Trophoblast cell (in vitro differentiated cells and primary cell): ENCODE measurements at regions not wholly inside any gene's neighbourhood (a gene's known extent, or its start where the extent isn't known, plus 50 kb on each side); places are given as distances from the start of the nearest gene placed in this dataset.

Experiments used
- DNase-seq, 2 donors: peaks; one replicate each; pipeline ENCODE4 v3.0.0-alpha.2; 2016
- H2AFZ ChIP-seq: 2 replicates; pipeline ENCODE4 v1.6.1; 2013; ENCODE audit warnings: low read length, moderate library complexity, mild to moderate bottlenecking; ENCODE audit not compliant: insufficient read depth, poor library complexity
- H2AK5ac ChIP-seq: 2 replicates; pipeline ENCODE4 v1.6.1; 2013; ENCODE audit warnings: mild to moderate bottlenecking, low read length
- H2BK120ac ChIP-seq: 2 replicates; pipeline ENCODE4 v1.6.1; 2013; ENCODE audit warnings: low read length, mild to moderate bottlenecking, moderate library complexity; ENCODE audit not compliant: insufficient read depth, poor library complexity
- H2BK12ac ChIP-seq: 2 replicates; pipeline ENCODE4 v1.6.1; 2013; ENCODE audit warnings: mild to moderate bottlenecking, low read length, moderate library complexity
- H2BK5ac ChIP-seq: 2 replicates; pipeline ENCODE4 v1.6.1; 2013; ENCODE audit warnings: low read length, low read depth, moderate library complexity, mild to moderate bottlenecking; ENCODE audit not compliant: poor library complexity
- H3K14ac ChIP-seq: 2 replicates; pipeline ENCODE4 v1.6.1; 2013; ENCODE audit warnings: mild to moderate bottlenecking, low read length
- H3K18ac ChIP-seq: 2 replicates; pipeline ENCODE4 v1.6.1; 2013; ENCODE audit warnings: mild to moderate bottlenecking, low read length
- H3K23ac ChIP-seq: 2 replicates; pipeline ENCODE4 v1.6.1; 2013; ENCODE audit warnings: low read length
- H3K27ac ChIP-seq: 2 replicates; pipeline ENCODE4 v1.5.1; 2013; ENCODE audit warnings: low read depth, mild to moderate bottlenecking, inconsistent platforms, low read length, moderate library complexity
- H3K27me3 ChIP-seq: 2 replicates; pipeline ENCODE4 v1.6.1; 2013; ENCODE audit warnings: inconsistent platforms, mild to moderate bottlenecking, low read length, moderate library complexity; ENCODE audit not compliant: insufficient read depth
- H3K36me3 ChIP-seq, 2 experiments: 1 replicate in 1 of 2; 2 replicates in 1 of 2; pipeline ENCODE4 v1.6.1; 2013; ENCODE audit warnings: low read length in 2 of 2, mild to moderate bottlenecking in 2 of 2, moderate library complexity in 1 of 2; ENCODE audit not compliant: insufficient read depth in 2 of 2, control insufficient read depth in 1 of 2
- H3K4ac ChIP-seq: 2 replicates; pipeline ENCODE4 v1.6.1; 2013; ENCODE audit warnings: low read depth, mild to moderate bottlenecking, low read length, moderate library complexity
- H3K4me1 ChIP-seq, 2 experiments: 1 replicate in 1 of 2; 2 replicates in 1 of 2; pipeline ENCODE4 v1.6.1; 2013; ENCODE audit warnings: low read length in 2 of 2, mild to moderate bottlenecking in 2 of 2, moderate library complexity in 1 of 2; ENCODE audit not compliant: insufficient read depth in 2 of 2, control insufficient read depth in 1 of 2
- H3K4me2 ChIP-seq: 2 replicates; pipeline ENCODE4 v1.6.1; 2013; ENCODE audit warnings: inconsistent platforms, mild to moderate bottlenecking, low read length, moderate library complexity
- H3K4me3 ChIP-seq: 2 replicates; pipeline ENCODE4 v1.5.1; 2013; ENCODE audit warnings: mild to moderate bottlenecking, low read depth, low read length, inconsistent platforms
- H3K79me1 ChIP-seq: one replicate; pipeline ENCODE4 v1.6.1; 2013; ENCODE audit warnings: low read length
- H3K79me2 ChIP-seq: 2 replicates; pipeline ENCODE4 v1.6.1; 2013; ENCODE audit warnings: low read length, mild to moderate bottlenecking; ENCODE audit not compliant: control insufficient read depth, insufficient read depth, poor library complexity
- H3K9ac ChIP-seq: 2 replicates; pipeline ENCODE4 v1.6.1; 2013; ENCODE audit warnings: mild to moderate bottlenecking, low read length
- H3K9me3 ChIP-seq: 2 replicates; pipeline ENCODE4 v1.6.1; 2013; ENCODE audit warnings: low read depth, mild to moderate bottlenecking, control low read depth, inconsistent platforms, low read length; ENCODE audit not compliant: insufficient read depth
- H4K12ac ChIP-seq: 2 replicates; pipeline ENCODE4 v1.6.1; 2013; ENCODE audit warnings: low read depth, mild to moderate bottlenecking, low read length, moderate library complexity
- H4K8ac ChIP-seq: 2 replicates; pipeline ENCODE4 v1.6.1; 2013; ENCODE audit warnings: low read depth, mild to moderate bottlenecking, low read length, moderate library complexity
- H4K91ac ChIP-seq: one replicate; pipeline ENCODE4 v1.6.1; 2013; ENCODE audit warnings: low read depth, mild to moderate bottlenecking, low read length, moderate library complexity
- WGBS: extraction: QIAGEN DNeasy Blood & Tissue Kit; methylation state at CpG from one replicate; pipeline ENCODE4 v1.1.7; 2013; ENCODE audit warnings: missing lambda C conversion rate; ENCODE audit not compliant: insufficient read length, insufficient coverage; ENCODE audit errors: extremely low coverage; 5-methylcytosine and 5-hydroxymethylcytosine counted together

DNA sequence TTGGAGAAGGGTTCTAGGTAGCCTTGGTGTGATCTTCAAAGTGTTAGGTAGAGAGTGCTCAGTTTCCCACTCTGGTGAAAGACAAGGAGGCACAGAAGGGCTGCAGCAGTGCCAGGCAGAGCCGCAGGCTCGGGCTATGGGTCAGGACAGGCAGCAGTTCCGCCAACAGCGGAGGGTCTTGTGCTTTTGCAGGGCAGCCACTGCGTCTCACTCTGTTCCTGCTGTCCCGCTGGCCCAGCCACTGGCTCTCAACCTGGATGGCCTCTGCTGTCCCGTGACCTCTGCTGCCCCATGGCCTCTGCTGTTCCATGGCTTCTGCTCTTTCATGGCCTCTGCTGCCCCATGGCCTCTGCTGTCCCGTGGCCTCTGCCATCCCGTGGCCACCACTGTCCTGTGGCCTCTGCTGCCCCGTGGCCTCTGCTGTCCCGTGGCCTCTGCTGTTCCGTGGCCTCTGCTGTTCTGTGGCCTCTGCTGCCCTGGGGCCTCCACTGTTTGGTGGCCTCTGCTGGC is 175.7 kb downstream of the URI1 start:
- no peak overlapping the region for H3K27ac ChIP-seq
- H2BK120ac ChIP-seq = no peak overlapping the region
- H4K91ac ChIP-seq = no peak overlapping the region
- H2AK5ac ChIP-seq = no peak overlapping the region
- no peak overlapping the region for H4K12ac ChIP-seq
- no peak overlapping the region for H3K4ac ChIP-seq
- H3K4me3 ChIP-seq = no peak overlapping the region
- H3K4me1 ChIP-seq = no peaks in the 10 kb centered on the region
- H3K23ac ChIP-seq = no peak overlapping the region
- no peaks in the 10 kb centered on the region for H3K27me3 ChIP-seq
- H3K9ac ChIP-seq = no peak overlapping the region
- H3K14ac ChIP-seq = no peak overlapping the region
- no peak overlapping the region for H2BK5ac ChIP-seq
- H3K18ac ChIP-seq = no peak overlapping the region
- no peaks in the 10 kb centered on the region for H3K36me3 ChIP-seq
- DNase-seq = no peak
- H3K79me1 ChIP-seq = no peaks in the 10 kb centered on the region
- no peaks in the 10 kb centered on the region for H3K79me2 ChIP-seq
- H3K9me3 ChIP-seq = peaks cover 4% of the 10 kb centered on the region
- WGBS = no CpG with 5 or more reads among the region's 12 CpGs
- H2AFZ ChIP-seq = no peak overlapping the region
- H4K8ac ChIP-seq = no peak overlapping the region
- H2BK12ac ChIP-seq = no peak overlapping the region
- no peak overlapping the region for H3K4me2 ChIP-seq

DNA sequence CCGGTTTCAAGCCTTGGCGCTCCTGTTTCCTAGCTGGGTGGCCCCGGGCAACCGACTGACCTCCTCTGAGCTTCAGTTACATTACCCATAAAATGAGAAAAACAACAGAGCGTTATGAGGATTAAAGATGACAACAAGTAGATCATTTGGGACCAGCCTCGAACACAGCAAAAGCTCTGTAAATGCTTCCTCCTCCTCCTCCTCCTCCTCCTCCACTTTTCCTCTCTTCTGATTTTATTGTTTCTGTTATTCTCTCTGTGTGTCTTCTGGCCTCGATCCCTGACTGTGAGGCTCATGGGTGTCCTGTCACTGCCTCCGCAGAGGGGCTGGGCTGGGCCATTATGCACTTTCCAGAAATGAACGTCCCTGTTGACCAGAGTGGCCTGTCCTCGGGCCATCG is 176.2 kb downstream of the URI1 start:
- Histone ChIP-seq H3K4me3 (no peak overlapping the region), H3K27ac (no peak overlapping the region), H2BK12ac (no peak overlapping the region), H2AFZ (no peak overlapping the region), H3K9me3 (peaks cover 4% of the 10 kb centered on the region), H3K18ac (no peak overlapping the region), H3K79me2 (no peaks in the 10 kb centered on the region), H3K36me3 (no peaks in the 10 kb centered on the region), H3K9ac (no peak overlapping the region), H3K23ac (no peak overlapping the region), H3K14ac (no peak overlapping the region), H3K4ac (no peak overlapping the region), H2BK120ac (no peak overlapping the region), H4K8ac (no peak overlapping the region), H2BK5ac (no peak overlapping the region), H3K79me1 (no peaks in the 10 kb centered on the region), H4K91ac (no peak overlapping the region), H4K12ac (no peak overlapping the region), H3K4me1 (no peaks in the 10 kb centered on the region), H3K4me2 (no peak overlapping the region), H2AK5ac (no peak overlapping the region), H3K27me3 (no peaks in the 10 kb centered on the region)
- WGBS = no CpG with 5 or more reads among the region's 11 CpGs
- DNase-seq = no peak

DNA sequence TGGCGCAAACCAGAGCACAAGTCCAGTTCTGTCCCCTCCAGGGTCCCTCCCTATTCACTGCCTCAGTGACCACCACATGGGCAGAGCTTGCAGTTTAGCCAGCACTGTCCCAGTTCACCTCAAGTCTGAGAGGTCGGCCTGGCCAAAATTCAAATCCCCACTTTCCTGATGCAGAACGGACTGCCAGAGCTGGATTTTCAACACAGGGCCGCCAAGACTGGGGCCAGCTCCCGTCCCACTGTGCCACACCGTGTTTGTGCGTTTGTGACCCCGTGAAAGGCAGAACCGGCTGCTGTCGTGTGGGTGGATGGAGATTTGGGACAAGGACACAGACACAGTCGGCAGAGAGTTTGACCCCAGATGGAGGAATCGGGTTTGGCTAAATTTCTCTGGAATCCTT is 176.7 kb downstream of the URI1 start:
- Histone ChIP-seq H3K27me3 (no peaks in the 10 kb centered on the region), H3K4me1 (no peaks in the 10 kb centered on the region), H3K9ac (no peak overlapping the region), H2BK5ac (no peak overlapping the region), H3K4ac (no peak overlapping the region), H2BK120ac (no peak overlapping the region), H3K4me2 (no peak overlapping the region), H3K9me3 (peaks cover 4% of the 10 kb centered on the region), H2AFZ (no peak overlapping the region), H4K8ac (no peak overlapping the region), H3K18ac (no peak overlapping the region), H2AK5ac (no peak overlapping the region), H2BK12ac (no peak overlapping the region), H3K23ac (no peak overlapping the region), H3K36me3 (no peaks in the 10 kb centered on the region), H4K12ac (no peak overlapping the region), H3K79me2 (no peaks in the 10 kb centered on the region), H3K79me1 (no peaks in the 10 kb centered on the region), H3K4me3 (no peak overlapping the region), H3K14ac (no peak overlapping the region), H4K91ac (no peak overlapping the region), H3K27ac (no peak overlapping the region)
- DNase-seq = no peak
- no CpG with 5 or more reads among the region's 12 CpGs for WGBS

DNA sequence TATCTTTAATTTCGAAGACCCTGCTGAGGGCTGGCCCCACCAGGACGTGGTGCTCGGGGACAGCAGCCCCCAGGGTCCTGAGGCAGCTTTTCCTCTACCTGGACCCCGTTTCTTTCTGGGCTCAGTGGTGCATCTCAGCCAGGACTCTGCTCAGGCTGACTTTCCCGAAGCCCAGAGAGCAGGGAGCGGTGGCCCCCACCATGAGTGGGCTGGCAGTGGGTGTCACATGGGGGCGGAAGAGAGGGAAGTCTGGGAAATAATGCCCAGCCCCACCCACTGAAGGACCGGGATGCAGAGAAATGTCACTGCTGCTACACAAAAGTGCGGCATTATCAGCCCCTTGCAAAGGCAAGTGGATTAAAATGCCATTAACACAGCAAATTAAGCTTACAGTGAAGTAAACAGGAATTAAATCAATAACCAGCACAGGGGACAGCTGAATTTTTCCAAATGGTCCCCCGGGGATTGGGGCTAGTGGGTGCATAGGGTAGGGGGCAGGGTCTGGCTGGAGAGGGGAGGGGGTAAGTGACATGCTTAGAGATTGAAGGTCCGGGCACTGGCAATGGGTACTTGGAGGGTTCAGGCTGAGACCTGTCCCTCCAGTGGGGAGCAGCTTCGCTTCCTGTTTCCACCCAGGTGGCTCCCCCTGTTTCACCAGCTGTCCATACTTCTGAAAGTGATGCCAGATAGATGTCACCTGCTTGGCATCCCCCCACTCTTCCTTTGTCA is 177.3 kb downstream of the URI1 start:
- Histone ChIP-seq H3K14ac (no peak overlapping the region), H2BK5ac (no peak overlapping the region)

More for the DNA sequence above, 177.3 kb downstream of the URI1 start:
- no peaks in the 10 kb centered on the region for H3K36me3 ChIP-seq
- H3K79me2 ChIP-seq = no peaks in the 10 kb centered on the region
- H3K9ac ChIP-seq = no peak overlapping the region
- no peak overlapping the region for H4K8ac ChIP-seq
- no CpG with 5 or more reads among the region's 12 CpGs for WGBS
- H2AK5ac ChIP-seq = no peak overlapping the region
- H2BK120ac ChIP-seq = no peak overlapping the region
- H3K9me3 ChIP-seq = peaks cover 4% of the 10 kb centered on the region
- no peak for DNase-seq
- H3K18ac ChIP-seq = no peak overlapping the region
- no peak overlapping the region for H3K4me3 ChIP-seq
- H4K12ac ChIP-seq = no peak overlapping the region
- H2AFZ ChIP-seq = no peak overlapping the region
- H4K91ac ChIP-seq = no peak overlapping the region
- no peak overlapping the region for H3K23ac ChIP-seq
- no peak overlapping the region for H3K4ac ChIP-seq
- H3K4me1 ChIP-seq = no peaks in the 10 kb centered on the region
- no peaks in the 10 kb centered on the region for H3K79me1 ChIP-seq
- H3K27me3 ChIP-seq = no peaks in the 10 kb centered on the region
- no peak overlapping the region for H3K27ac ChIP-seq
- no peak overlapping the region for H3K4me2 ChIP-seq
- no peak overlapping the region for H2BK12ac ChIP-seq
